Kidney epithelial cell (primary cell): ENCODE measurements at regions not wholly inside any gene's neighbourhood (a gene's known extent, or its start where the extent isn't known, plus 50 kb on each side); places are given as distances from the start of the nearest gene placed in this dataset.
A peak's percentile ranks its signal among the peaks of the same experiment; 100 is the strongest.

Source experiments
- DNase-seq: peaks from one replicate; pipeline ENCODE4 v3.0.0-alpha.2; 2010; ENCODE audit warnings: low read depth
- H3K27me3 ChIP-seq: 2 replicates; pipeline ENCODE4 v1.6.0; 2011; ENCODE audit warnings: low read length; ENCODE audit not compliant: control insufficient read depth, insufficient read depth
- H3K36me3 ChIP-seq: 2 replicates; pipeline ENCODE4 v1.5.1; 2011; ENCODE audit warnings: low read length; ENCODE audit not compliant: control insufficient read depth, insufficient read depth
- H3K4me3 ChIP-seq: 2 replicates; pipeline ENCODE4 v1.5.1; 2011; ENCODE audit warnings: low read depth, mild to moderate bottlenecking, control low read depth, low read length
- CTCF ChIP-seq: IDR thresholded peaks from 2 replicates; pipeline ENCODE4 v1.5.1; 2011; ENCODE audit warnings: mild to moderate bottlenecking, moderate library complexity, low read length, control low read depth, inconsistent platforms; ENCODE audit not compliant: insufficient read depth, poor library complexity, severe bottlenecking

- DNase-seq = no peak
- no peak overlapping the region for H3K4me3 ChIP-seq
- H3K36me3 ChIP-seq = no peaks in the 10 kb centered on the region
- no peaks in the 10 kb centered on the region for H3K27me3 ChIP-seq
- no peak for TF ChIP-seq CTCF
These were observed 1349.0 kb upstream of the B3GALT2 start for GRCh38 chr1:194535369-194535768.

GRCh38 chr1:194534784-194535183, 1348.4 kb upstream of the B3GALT2 start:
- no peaks in the 10 kb centered on the region for H3K27me3 ChIP-seq
- no peak for DNase-seq
- H3K4me3 ChIP-seq = no peak overlapping the region
- H3K36me3 ChIP-seq = no peaks in the 10 kb centered on the region
- no peak for TF ChIP-seq CTCF

GRCh38 chr1:194533641-194534040, 1347.2 kb upstream of the B3GALT2 start:
- Histone ChIP-seq H3K4me3 (no peak overlapping the region), H3K27me3 (no peaks in the 10 kb centered on the region), H3K36me3 (no peaks in the 10 kb centered on the region)
- peak; percentile 31 for DNase-seq
- no peak for TF ChIP-seq CTCF

- Histone ChIP-seq H3K36me3 (no peaks in the 10 kb centered on the region), H3K4me3 (no peak overlapping the region), H3K27me3 (no peaks in the 10 kb centered on the region)
- TF ChIP-seq CTCF = no peak
- DNase-seq = no peak
These were observed 1331.2 kb upstream of the B3GALT2 start for GRCh38 chr1:194517567-194517966.

GRCh38 chr1:194515916-194516315, 1329.5 kb upstream of the B3GALT2 start:
- Histone ChIP-seq H3K4me3 (no peak overlapping the region), H3K36me3 (no peaks in the 10 kb centered on the region), H3K27me3 (no peaks in the 10 kb centered on the region)
- no peak for DNase-seq
- no peak for TF ChIP-seq CTCF

- Histone ChIP-seq H3K36me3 (no peaks in the 10 kb centered on the region), H3K27me3 (no peaks in the 10 kb centered on the region), H3K4me3 (no peak overlapping the region)
- no peak for DNase-seq
- no peak for TF ChIP-seq CTCF
These were observed 1326.5 kb upstream of the B3GALT2 start for GRCh38 chr1:194512957-194513356.
